ENCODE measurements at regions not wholly inside any gene's neighbourhood (a gene's known extent, or its start where the extent isn't known, plus 50 kb on each side); places are given as distances from the start of the nearest gene placed in this dataset.

- Histone ChIP-seq H3K4me3 (ENCODE audit: low read depth, low read length) (no peak overlapping the region), H3K9me3 (ENCODE audit: severe bottlenecking) (peaks cover 2% of the 10 kb centered on the region), H3K36me3 (no peaks in the 10 kb centered on the region), H3K27me3 (ENCODE audit: insufficient read depth, low read depth, severe bottlenecking) (no peaks in the 10 kb centered on the region), H3K27ac (peak overlapping the region; percentile 38; the same call in 1 of the 2 replicates)
- no peak for TF ChIP-seq CTCF (IDR thresholded peaks at IDR 0.05; ENCODE audit: low read depth, low read length)
- DNase-seq = peak; percentile 15
These were observed 405.0 kb downstream of the PDCD6IP start for GRCh38 chr3:34203386-34203785.

GRCh38 chr3:34207002-34207401, 408.6 kb downstream of the PDCD6IP start:
- TF ChIP-seq CTCF (IDR thresholded peaks at IDR 0.05; ENCODE audit: low read depth, low read length) = no peak
- Histone ChIP-seq H3K4me3 (ENCODE audit: low read depth, low read length) (no peak overlapping the region), H3K27me3 (ENCODE audit: insufficient read depth, low read depth, severe bottlenecking) (no peaks in the 10 kb centered on the region), H3K9me3 (ENCODE audit: severe bottlenecking) (no peaks in the 10 kb centered on the region), H3K27ac (no peak overlapping the region), H3K36me3 (no peaks in the 10 kb centered on the region)
- DNase-seq = no peak

GRCh38 chr3:34207806-34208205, 409.4 kb downstream of the PDCD6IP start:
- no peak for DNase-seq
- no peak for TF ChIP-seq CTCF (IDR thresholded peaks at IDR 0.05; ENCODE audit: low read depth, low read length)
- H3K9me3 ChIP-seq (ENCODE audit: severe bottlenecking) = no peaks in the 10 kb centered on the region
- no peaks in the 10 kb centered on the region for H3K36me3 ChIP-seq
- H3K4me3 ChIP-seq (ENCODE audit: low read depth, low read length) = no peak overlapping the region
- H3K27me3 ChIP-seq (ENCODE audit: insufficient read depth, low read depth, severe bottlenecking) = no peaks in the 10 kb centered on the region
- no peak overlapping the region for H3K27ac ChIP-seq

- H3K36me3 ChIP-seq = no peaks in the 10 kb centered on the region
- no peak for TF ChIP-seq CTCF (IDR thresholded peaks at IDR 0.05; ENCODE audit: low read depth, low read length)
- no peak overlapping the region for H3K4me3 ChIP-seq (ENCODE audit: low read depth, low read length)
- DNase-seq = no peak
- no peaks in the 10 kb centered on the region for H3K9me3 ChIP-seq (ENCODE audit: severe bottlenecking)
- no peaks in the 10 kb centered on the region for H3K27me3 ChIP-seq (ENCODE audit: insufficient read depth, low read depth, severe bottlenecking)
- H3K27ac ChIP-seq = no peak overlapping the region
These were observed 413.7 kb downstream of the PDCD6IP start for GRCh38 chr3:34212175-34212574.

- no peak for DNase-seq
- no peaks in the 10 kb centered on the region for H3K27me3 ChIP-seq (ENCODE audit: insufficient read depth, low read depth, severe bottlenecking)
- H3K36me3 ChIP-seq = no peaks in the 10 kb centered on the region
- no peak overlapping the region for H3K27ac ChIP-seq
- TF ChIP-seq CTCF (IDR thresholded peaks at IDR 0.05; ENCODE audit: low read depth, low read length) = no peak
- no peaks in the 10 kb centered on the region for H3K9me3 ChIP-seq (ENCODE audit: severe bottlenecking)
- H3K4me3 ChIP-seq (ENCODE audit: low read depth, low read length) = no peak overlapping the region
These were observed 414.2 kb downstream of the PDCD6IP start for GRCh38 chr3:34212656-34213055.

- no peaks in the 10 kb centered on the region for H3K9me3 ChIP-seq (ENCODE audit: severe bottlenecking)
- H3K27me3 ChIP-seq (ENCODE audit: insufficient read depth, low read depth, severe bottlenecking) = no peaks in the 10 kb centered on the region
- H3K27ac ChIP-seq = no peak overlapping the region
- H3K36me3 ChIP-seq = no peaks in the 10 kb centered on the region
- DNase-seq = peak; percentile 11
- TF ChIP-seq CTCF (IDR thresholded peaks at IDR 0.05; ENCODE audit: low read depth, low read length) = no peak
- H3K4me3 ChIP-seq (ENCODE audit: low read depth, low read length) = no peak overlapping the region
These were observed 415.0 kb downstream of the PDCD6IP start for GRCh38 chr3:34213478-34213877.

Measured in WERI-Rb-1 (cell line).